Loucy (cell line): ENCODE measurements at regions not wholly inside any gene's neighbourhood (a gene's known extent, or its start where the extent isn't known, plus 50 kb on each side); places are given as distances from the start of the nearest gene placed in this dataset.

Experiments used
- H2AFZ ChIP-seq: fragments of 200-600 bp; sonication (generic); 2 replicates; pipeline ENCODE4 v1.6.0; 2016; ENCODE audit warnings: antibody characterized with exemption, mild to moderate bottlenecking, low read length, moderate library complexity
- H3F3A ChIP-seq: fragments of 200-600 bp; 2 replicates; pipeline ENCODE4 v1.6.0; 2016; ENCODE audit warnings: antibody characterized with exemption, low read depth, mild to moderate bottlenecking
- H3K27me3 ChIP-seq: fragments of 200-600 bp; sonication (generic); 2 replicates; pipeline ENCODE4 v1.6.1; 2014; ENCODE audit warnings: low read length, mild to moderate bottlenecking; ENCODE audit not compliant: insufficient read depth, poor library complexity, severe bottlenecking
- H3K36me3 ChIP-seq: fragments of 200-600 bp; sonication (generic); 2 replicates; pipeline ENCODE4 v1.6.1; 2016; ENCODE audit warnings: low read length; ENCODE audit not compliant: insufficient read depth
- H3K4me1 ChIP-seq: fragments of 200-600 bp; sonication (generic); 2 replicates; pipeline ENCODE4 v1.5.1; 2014; ENCODE audit warnings: low read length, mild to moderate bottlenecking; ENCODE audit not compliant: insufficient read depth, poor library complexity, severe bottlenecking
- H3K4me2 ChIP-seq: fragments of 200-600 bp; sonication (generic); 2 replicates; pipeline ENCODE4 v1.6.0; 2014; ENCODE audit warnings: antibody characterized with exemption, low read length, low read depth, mild to moderate bottlenecking; ENCODE audit not compliant: poor library complexity, severe bottlenecking
- H3K4me3 ChIP-seq: fragments of 200-600 bp; sonication (generic); 2 replicates; pipeline ENCODE4 v1.5.1; 2014; ENCODE audit warnings: low read length, mild to moderate bottlenecking, mixed read lengths; ENCODE audit not compliant: poor library complexity, severe bottlenecking
- H3K79me2 ChIP-seq: fragments of 200-600 bp; sonication (generic); 2 replicates; pipeline ENCODE4 v1.6.1; 2014; ENCODE audit warnings: low read length; ENCODE audit not compliant: insufficient read depth
- H3K9ac ChIP-seq: fragments of 200-600 bp; sonication (generic); 2 replicates; pipeline ENCODE4 v1.6.0; 2014; ENCODE audit warnings: mild to moderate bottlenecking, low read depth, low read length, moderate library complexity; ENCODE audit not compliant: poor library complexity, severe bottlenecking
- H3K9me2 ChIP-seq: fragments of 200-600 bp; sonication (generic); replicated peaks from 2 replicates; pipeline ENCODE4 v1.6.1; 2016; ENCODE audit warnings: low read depth, low read length, mixed read lengths
- H3K9me3 ChIP-seq: fragments of 200-600 bp; sonication (generic); 2 replicates; pipeline ENCODE4 v1.6.1; 2014; ENCODE audit warnings: mild to moderate bottlenecking, antibody characterized with exemption, low read length, low read depth; ENCODE audit not compliant: insufficient read depth
- H4K20me1 ChIP-seq: fragments of 200-600 bp; sonication (generic); 2 replicates; pipeline ENCODE4 v1.6.0; 2014; ENCODE audit warnings: antibody characterized with exemption, low read length, mild to moderate bottlenecking; ENCODE audit not compliant: insufficient read depth, poor library complexity, severe bottlenecking
- CTCF ChIP-seq: fragments of 200-600 bp; sonication (generic); conservative IDR thresholded peaks from 2 replicates; pipeline ENCODE4 v1.5.1; 2014; ENCODE audit warnings: mild to moderate bottlenecking, antibody characterized with exemption, low read length
- EZH2phosphoT487 ChIP-seq: fragments of 200-600 bp; IDR thresholded peaks from 2 replicates; pipeline ENCODE4 v1.6.1; 2018; ENCODE audit warnings: antibody characterized with exemption, mild to moderate bottlenecking, moderate library complexity, borderline replicate concordance

- Histone ChIP-seq H3K4me2 (no peak overlapping the region), H3K36me3 (no peaks in the 10 kb centered on the region), H3K9me2 (no peaks in the 10 kb centered on the region), H3K9ac (no peak overlapping the region), H3F3A (no peaks in the 10 kb centered on the region), H3K79me2 (no peaks in the 10 kb centered on the region), H3K9me3 (no peaks in the 10 kb centered on the region), H3K27me3 (no peaks in the 10 kb centered on the region), H3K4me3 (no peak overlapping the region), H3K4me1 (no peaks in the 10 kb centered on the region), H2AFZ (no peak overlapping the region), H4K20me1 (no peaks in the 10 kb centered on the region)
- TF ChIP-seq CTCF (no peak), EZH2phosphoT487 (no peak)
These were observed 529.9 kb downstream of the SLITRK1 start for GRCh38 chr13:83352391-83352790.

GRCh38 chr13:83350569-83350968 lies 531.7 kb downstream of the SLITRK1 start:
- Histone ChIP-seq H3F3A (no peaks in the 10 kb centered on the region), H3K9me2 (no peaks in the 10 kb centered on the region), H3K79me2 (no peaks in the 10 kb centered on the region), H3K4me3 (no peak overlapping the region), H3K9ac (no peak overlapping the region), H3K27me3 (no peaks in the 10 kb centered on the region), H3K36me3 (no peaks in the 10 kb centered on the region), H3K9me3 (no peaks in the 10 kb centered on the region), H4K20me1 (no peaks in the 10 kb centered on the region), H3K4me2 (no peak overlapping the region), H3K4me1 (no peaks in the 10 kb centered on the region), H2AFZ (no peak overlapping the region)
- no peak for TF ChIP-seq CTCF
- TF ChIP-seq EZH2phosphoT487, result no peak

- no peak for TF ChIP-seq EZH2phosphoT487
- no peak for TF ChIP-seq CTCF
- Histone ChIP-seq H2AFZ (no peak overlapping the region), H3K27me3 (no peaks in the 10 kb centered on the region)
These were observed 537.8 kb downstream of the SLITRK1 start for GRCh38 chr13:83344518-83344917.

More at GRCh38 chr13:83344518-83344917, 537.8 kb downstream of the SLITRK1 start:
- Histone ChIP-seq H3K4me2 (no peak overlapping the region), H3K36me3 (no peaks in the 10 kb centered on the region), H3F3A (no peaks in the 10 kb centered on the region), H3K9ac (no peak overlapping the region), H3K4me3 (no peak overlapping the region), H3K9me3 (no peaks in the 10 kb centered on the region), H3K79me2 (no peaks in the 10 kb centered on the region), H4K20me1 (no peaks in the 10 kb centered on the region), H3K4me1 (no peaks in the 10 kb centered on the region), H3K9me2 (no peaks in the 10 kb centered on the region)
